Tibial nerve (tissue), 4 donors: ENCODE measurements at regions not wholly inside any gene's neighbourhood (a gene's known extent, or its start where the extent isn't known, plus 50 kb on each side); places are given as distances from the start of the nearest gene placed in this dataset.

Source experiments
- DNase-seq, 2 donors: peaks; one replicate each; pipeline ENCODE4 v3.0.0-alpha.2; 2019; ENCODE audit warnings: low spot score in 2 of 2
- H3K27ac ChIP-seq, 4 donors: fragments of 200-600 bp; sonication (generic) in 3 of 4; one replicate each; pipeline ENCODE4 v1.5.1; 2017 to 2019; ENCODE audit warnings: mild to moderate bottlenecking in 1 of 4
- H3K27me3 ChIP-seq, 2 donors: fragments of 200-600 bp; sonication (generic) in 1 of 2; one replicate each; pipeline versions ENCODE4 v1.5.1 to v1.6.0; 2017 to 2019
- H3K36me3 ChIP-seq, 3 donors: fragments of 200-600 bp; sonication (generic); one replicate each; pipeline ENCODE4 v1.5.1; 2018 to 2019
- H3K4me1 ChIP-seq, 4 donors: fragments of 200-600 bp; sonication (generic) in 3 of 4; one replicate each; pipeline ENCODE4 v1.5.1; 2017 to 2019
- H3K4me3 ChIP-seq, 4 donors: fragments of 200-600 bp; sonication (generic) in 3 of 4; one replicate each; pipeline ENCODE4 v1.5.1; 2017 to 2019; ENCODE audit warnings: mild to moderate bottlenecking in 1 of 4, moderate library complexity in 1 of 4
- H3K9me3 ChIP-seq, 4 donors: fragments of 200-600 bp; sonication (generic) in 3 of 4; one replicate each; pipeline ENCODE4 v1.5.1; 2017 to 2019
- CTCF ChIP-seq, 5 experiments: fragments of 200-600 bp in 3 of 5; fragments of 450-650 bp in 2 of 5; sonication (generic) in 3 of 5; IDR thresholded peaks; one replicate each; pipeline ENCODE4 v1.5.1; 2016 to 2019; ENCODE audit warnings: antibody characterized with exemption in 5 of 5, mild to moderate bottlenecking in 3 of 5, moderate library complexity in 2 of 5
- EP300 ChIP-seq, 2 donors: sonication (generic); formaldehyde crosslinking; IDR thresholded peaks; one replicate each; pipeline ENCODE4 v1.6.1; 2017; ENCODE audit warnings: antibody characterized with exemption in 2 of 2, mild to moderate bottlenecking in 1 of 2
- POLR2A ChIP-seq, 2 donors: fragments of 450-650 bp; IDR thresholded peaks; one replicate each; pipeline ENCODE4 v1.6.1; 2017; ENCODE audit warnings: antibody characterized with exemption in 2 of 2, mild to moderate bottlenecking in 2 of 2, moderate library complexity in 2 of 2
- WGBS, 2 donors: methylation state at CpG; one replicate each; pipeline ENCODE4 v1.1.5; 2018; 5-methylcytosine and 5-hydroxymethylcytosine counted together

DNA sequence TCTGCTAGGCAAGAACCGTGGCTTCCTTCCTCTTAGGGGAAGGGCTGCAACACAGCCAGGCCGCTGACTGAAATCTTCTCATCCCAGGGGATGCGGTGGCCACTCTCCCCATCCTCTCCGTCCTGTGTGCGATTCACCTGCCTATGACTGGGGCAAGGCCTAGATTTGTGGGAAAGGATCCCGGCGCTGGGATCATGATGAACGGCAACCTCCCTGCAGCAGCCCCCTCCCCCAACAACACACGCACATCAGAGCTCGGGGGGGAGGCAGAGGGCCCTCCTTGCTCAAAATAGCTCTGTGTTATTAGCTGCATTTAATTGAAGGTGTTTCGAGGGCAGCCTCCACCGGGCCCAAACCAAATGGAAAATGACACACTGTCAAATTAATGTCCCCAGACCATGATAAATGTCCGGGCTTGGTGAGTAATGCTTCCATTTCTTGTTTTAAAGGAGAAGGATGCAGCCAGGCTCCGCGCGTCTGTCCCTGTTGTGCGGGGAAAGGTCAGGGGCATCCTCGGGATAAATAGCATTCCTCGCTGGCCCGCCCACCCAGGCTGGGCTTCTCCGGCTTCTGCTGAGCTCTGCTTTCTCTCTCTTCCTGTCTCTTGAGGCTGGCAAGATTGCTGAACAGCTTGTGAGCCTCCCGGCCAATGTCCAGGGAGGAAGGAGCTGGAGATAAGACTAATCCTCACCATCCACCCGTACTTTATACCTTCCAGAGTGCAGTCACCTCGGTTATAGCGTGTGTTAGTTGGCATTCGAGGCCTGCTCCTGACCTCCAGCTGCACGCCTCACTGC is 56.4 kb upstream of the TLE3 start:
- H3K4me1 ChIP-seq = peaks cover 0 to 39% (median 16%) of the 10 kb centered on the region in 4 donors
- no peaks in the 10 kb centered on the region for H3K27me3 ChIP-seq
- no peaks in the 10 kb centered on the region for H3K36me3 ChIP-seq
- H3K4me3 ChIP-seq = no peak overlapping the region
- H3K9me3 ChIP-seq = no peaks in the 10 kb centered on the region
- WGBS, 2 donors = 50 to 52% methylated on average over 27 of the region's 27 CpGs
- no peak for TF ChIP-seq CTCF (IDR thresholded peaks at IDR 0.05)
- TF ChIP-seq EP300 (IDR thresholded peaks at IDR 0.05) = no peak
- TF ChIP-seq POLR2A (IDR thresholded peaks at IDR 0.05) = no peak
- H3K27ac ChIP-seq = no peak overlapping the region
- no peak for DNase-seq

DNA sequence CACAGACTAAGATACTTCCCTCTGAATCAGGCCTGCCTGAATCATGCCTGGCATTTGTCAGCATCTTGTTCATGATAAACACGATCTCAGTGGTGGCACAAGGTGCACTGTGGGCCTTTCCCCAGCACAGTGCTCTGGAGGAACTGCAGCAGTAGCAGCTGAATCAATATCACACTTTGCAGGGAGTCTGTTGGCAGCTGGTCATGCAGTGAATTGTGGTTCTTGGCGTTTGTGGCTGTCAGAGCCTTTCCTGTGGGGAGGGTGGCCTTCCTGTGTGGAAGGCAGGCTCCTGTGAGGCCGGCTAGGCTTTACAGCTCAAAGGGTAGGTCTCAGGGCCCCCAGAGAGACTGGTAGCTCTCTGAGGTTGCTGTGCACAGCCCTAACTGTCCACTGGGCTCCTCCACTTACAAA is 54.4 kb upstream of the TLE3 start:
- H3K27me3 ChIP-seq = no peaks in the 10 kb centered on the region
- H3K4me1 ChIP-seq = peaks cover 0 to 38% (median 14%) of the 10 kb centered on the region in 4 donors
- peak overlapping the region in 1 of 4 donors; percentile 5 for H3K27ac ChIP-seq
- no peaks in the 10 kb centered on the region for H3K9me3 ChIP-seq
- WGBS, 2 donors = 44 to 54% methylated on average over 2 to 3 of the region's 3 CpGs
- no peak for DNase-seq
- no peak for TF ChIP-seq EP300 (IDR thresholded peaks at IDR 0.05)
- no peaks in the 10 kb centered on the region for H3K36me3 ChIP-seq
- H3K4me3 ChIP-seq = no peak overlapping the region

DNA sequence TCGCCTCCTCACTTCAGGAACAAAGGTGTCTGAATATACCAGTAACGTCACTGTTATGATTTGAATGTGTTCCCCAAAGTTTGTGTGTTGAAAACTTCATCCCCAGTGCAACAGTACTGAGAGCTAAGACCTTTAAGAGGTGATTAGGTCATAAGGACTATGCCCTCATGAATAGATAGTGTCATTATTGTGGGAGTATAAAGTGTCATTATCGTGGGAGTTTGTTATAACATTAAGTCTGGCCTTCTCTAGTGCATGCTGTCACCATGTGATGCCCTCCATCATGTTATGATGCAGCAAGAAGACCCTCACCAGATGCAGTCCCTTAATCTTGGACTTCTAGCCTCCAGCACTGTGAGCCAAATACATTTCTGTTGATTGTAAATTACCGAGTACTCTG is 53.7 kb upstream of the TLE3 start:
- H3K27me3 ChIP-seq = no peaks in the 10 kb centered on the region
- no peak overlapping the region for H3K27ac ChIP-seq
- no peak for DNase-seq
- H3K9me3 ChIP-seq = no peaks in the 10 kb centered on the region
- no peaks in the 10 kb centered on the region for H3K36me3 ChIP-seq
- peaks cover 0 to 32% (median 11%) of the 10 kb centered on the region in 4 donors for H3K4me1 ChIP-seq
- 65 to 68% methylated on average over 4 of the region's 4 CpGs for WGBS, 2 donors
- no peak overlapping the region for H3K4me3 ChIP-seq
- no peak for TF ChIP-seq EP300 (IDR thresholded peaks at IDR 0.05)
- no peak for TF ChIP-seq POLR2A (IDR thresholded peaks at IDR 0.05)
- TF ChIP-seq CTCF (IDR thresholded peaks at IDR 0.05) = no peak

DNA sequence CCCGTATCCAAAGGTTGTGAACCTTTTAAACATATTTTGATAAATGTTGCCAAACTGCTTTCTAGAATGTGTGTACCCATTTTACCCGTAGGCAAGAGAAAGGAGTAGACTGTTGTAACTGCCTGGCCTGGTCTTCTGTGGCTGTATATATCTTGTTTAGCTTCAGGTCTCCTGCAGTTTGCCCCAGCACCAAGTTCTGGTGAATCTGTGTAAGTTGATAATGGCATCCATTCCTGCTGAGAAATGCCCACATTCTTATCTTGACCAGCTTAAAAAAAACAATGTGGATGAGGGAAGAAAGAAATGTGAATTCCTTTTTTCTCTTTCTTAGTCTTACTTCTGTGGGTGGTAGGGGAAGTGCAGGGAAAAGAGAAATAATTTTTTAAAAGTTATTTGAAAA is 53.3 kb upstream of the TLE3 start:
- TF ChIP-seq EP300 (IDR thresholded peaks at IDR 0.05) (no peak), CTCF (IDR thresholded peaks at IDR 0.05) (no peak), POLR2A (IDR thresholded peaks at IDR 0.05) (no peak)
- no peaks in the 10 kb centered on the region for H3K36me3 ChIP-seq
- H3K9me3 ChIP-seq = no peaks in the 10 kb centered on the region
- no peaks in the 10 kb centered on the region for H3K27me3 ChIP-seq
- H3K4me3 ChIP-seq = no peak overlapping the region
- no peak overlapping the region for H3K27ac ChIP-seq
- H3K4me1 ChIP-seq = peaks cover 0 to 27% (median 9%) of the 10 kb centered on the region in 4 donors
- 89 to 96% methylated on average over 2 of the region's 2 CpGs for WGBS, 2 donors
- no peak for DNase-seq

- peaks cover 0 to 21% (median 9%) of the 10 kb centered on the region in 4 donors for H3K4me1 ChIP-seq
- H3K36me3 ChIP-seq = no peaks in the 10 kb centered on the region
- H3K27me3 ChIP-seq = no peaks in the 10 kb centered on the region
- no peak overlapping the region for H3K4me3 ChIP-seq
- H3K9me3 ChIP-seq = no peaks in the 10 kb centered on the region
- no peak for TF ChIP-seq EP300 (IDR thresholded peaks at IDR 0.05)
- TF ChIP-seq POLR2A (IDR thresholded peaks at IDR 0.05) = no peak
- no peak for TF ChIP-seq CTCF (IDR thresholded peaks at IDR 0.05)
- DNase-seq = no peak
- no peak overlapping the region for H3K27ac ChIP-seq
These were observed 52.7 kb upstream of the TLE3 start for GRCh38 chr15:70150405-70150747.
